ENCODE measurements at regions not wholly inside any gene's neighbourhood (a gene's known extent, or its start where the extent isn't known, plus 50 kb on each side); places are given as distances from the start of the nearest gene placed in this dataset.

GRCh38 chr2:195304310-195304709, 352.7 kb upstream of the SLC39A10 start (continued):
- TF ChIP-seq CHD7 (IDR thresholded peaks at IDR 0.05; ENCODE audit: insufficient replicate concordance, low read length) (no peak), RAD21 (IDR thresholded peaks at IDR 0.05 in 1 of 2, conservative IDR thresholded peaks at IDR 0.05 in 1 of 2; ENCODE audit: low read depth in 2 of 2, low read length in 2 of 2) (peak; percentile 77), SIX5 (IDR thresholded peaks at IDR 0.05; ENCODE audit: low read depth, low read length) (no peak), GABPA (IDR thresholded peaks at IDR 0.05; ENCODE audit: borderline replicate concordance, insufficient read depth, low read length) (no peak), CTCF (IDR thresholded peaks at IDR 0.05; ENCODE audit: control extremely low read depth in 1 of 3, insufficient read depth in 1 of 3, low read depth in 1 of 3, low read length in 3 of 3) (peak; percentile 10 to 65 (median 50)), CHD2 (IDR thresholded peaks at IDR 0.05; ENCODE audit: low read length) (peak; percentile 31; the same call in 1 of the 2 replicates), YY1 (IDR thresholded peaks at IDR 0.05; ENCODE audit: low read depth, low read length) (peak; percentile 70; the same call in 1 of the 2 replicates), TAF7 (optimal IDR thresholded peaks at IDR 0.05; ENCODE audit: borderline replicate concordance, low read depth, low read length) (no peak)
